GM12864 (cell line): ENCODE measurements at regions not wholly inside any gene's neighbourhood (a gene's known extent, or its start where the extent isn't known, plus 50 kb on each side); places are given as distances from the start of the nearest gene placed in this dataset.

Experiments
- DNase-seq: peaks from one replicate; pipeline ENCODE4 v3.0.0-alpha.2; 2011; ENCODE audit warnings: low read depth
- H3K4me3 ChIP-seq: 2 replicates; pipeline ENCODE4 v1.5.1; 2011; ENCODE audit warnings: mild to moderate bottlenecking, low read depth, low read length, control low read depth
- TF ChIP-seq, protein P1 (sequence below): IDR thresholded peaks from 2 replicates; pipeline ENCODE4 v1.5.1; 2011; ENCODE audit warnings: low read depth, mild to moderate bottlenecking, moderate library complexity, low read length, control low read depth, inconsistent platforms; ENCODE audit errors: missing control alignments

DNA sequence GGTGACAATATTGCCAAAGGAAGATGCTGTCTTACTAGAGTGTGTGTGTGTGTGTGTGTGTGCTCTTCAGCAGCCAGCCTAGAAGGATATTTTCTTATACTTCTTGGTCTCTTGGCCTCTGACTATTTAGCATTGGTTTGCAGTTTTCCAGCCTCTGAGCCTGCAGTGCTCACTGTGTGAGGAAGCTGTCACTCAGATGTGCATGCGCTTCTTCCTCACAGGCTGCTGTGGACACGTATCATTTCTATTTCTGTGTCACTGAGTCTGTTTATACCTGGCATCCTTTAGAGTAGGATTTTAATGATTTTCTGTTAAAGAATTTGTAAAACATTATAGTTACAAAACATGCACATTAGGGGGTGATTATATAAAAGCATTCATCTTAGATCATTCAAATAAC lies 83.3 kb downstream of the ALDH8A1 start:
- H3K4me3 ChIP-seq, result no peak overlapping the region
- DNase-seq, result no peak
- TF ChIP-seq, protein P1, sequence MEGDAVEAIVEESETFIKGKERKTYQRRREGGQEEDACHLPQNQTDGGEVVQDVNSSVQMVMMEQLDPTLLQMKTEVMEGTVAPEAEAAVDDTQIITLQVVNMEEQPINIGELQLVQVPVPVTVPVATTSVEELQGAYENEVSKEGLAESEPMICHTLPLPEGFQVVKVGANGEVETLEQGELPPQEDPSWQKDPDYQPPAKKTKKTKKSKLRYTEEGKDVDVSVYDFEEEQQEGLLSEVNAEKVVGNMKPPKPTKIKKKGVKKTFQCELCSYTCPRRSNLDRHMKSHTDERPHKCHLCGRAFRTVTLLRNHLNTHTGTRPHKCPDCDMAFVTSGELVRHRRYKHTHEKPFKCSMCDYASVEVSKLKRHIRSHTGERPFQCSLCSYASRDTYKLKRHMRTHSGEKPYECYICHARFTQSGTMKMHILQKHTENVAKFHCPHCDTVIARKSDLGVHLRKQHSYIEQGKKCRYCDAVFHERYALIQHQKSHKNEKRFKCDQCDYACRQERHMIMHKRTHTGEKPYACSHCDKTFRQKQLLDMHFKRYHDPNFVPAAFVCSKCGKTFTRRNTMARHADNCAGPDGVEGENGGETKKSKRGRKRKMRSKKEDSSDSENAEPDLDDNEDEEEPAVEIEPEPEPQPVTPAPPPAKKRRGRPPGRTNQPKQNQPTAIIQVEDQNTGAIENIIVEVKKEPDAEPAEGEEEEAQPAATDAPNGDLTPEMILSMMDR, result no peak

DNA sequence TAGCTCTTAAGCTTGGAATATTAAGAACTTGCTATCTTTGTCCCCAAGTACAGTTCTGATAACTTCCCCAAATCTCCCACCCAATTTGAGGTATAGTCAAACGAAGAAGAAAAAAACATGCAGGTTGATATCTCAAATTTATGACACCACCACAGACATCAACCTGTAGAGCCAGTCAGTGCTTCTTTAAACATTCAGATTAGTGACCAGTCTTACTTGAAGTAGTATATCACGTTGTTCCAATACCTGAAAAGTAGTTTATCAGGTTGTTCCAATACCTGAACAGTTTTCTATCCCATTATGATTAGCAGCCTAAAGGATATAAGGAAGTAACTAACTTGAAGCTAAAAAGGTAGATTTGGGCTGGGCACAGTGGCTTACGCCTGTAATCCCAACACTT lies 85.3 kb downstream of the ALDH8A1 start:
- no peak overlapping the region for H3K4me3 ChIP-seq
- TF ChIP-seq, protein P1, result no peak
- DNase-seq, result no peak

DNA sequence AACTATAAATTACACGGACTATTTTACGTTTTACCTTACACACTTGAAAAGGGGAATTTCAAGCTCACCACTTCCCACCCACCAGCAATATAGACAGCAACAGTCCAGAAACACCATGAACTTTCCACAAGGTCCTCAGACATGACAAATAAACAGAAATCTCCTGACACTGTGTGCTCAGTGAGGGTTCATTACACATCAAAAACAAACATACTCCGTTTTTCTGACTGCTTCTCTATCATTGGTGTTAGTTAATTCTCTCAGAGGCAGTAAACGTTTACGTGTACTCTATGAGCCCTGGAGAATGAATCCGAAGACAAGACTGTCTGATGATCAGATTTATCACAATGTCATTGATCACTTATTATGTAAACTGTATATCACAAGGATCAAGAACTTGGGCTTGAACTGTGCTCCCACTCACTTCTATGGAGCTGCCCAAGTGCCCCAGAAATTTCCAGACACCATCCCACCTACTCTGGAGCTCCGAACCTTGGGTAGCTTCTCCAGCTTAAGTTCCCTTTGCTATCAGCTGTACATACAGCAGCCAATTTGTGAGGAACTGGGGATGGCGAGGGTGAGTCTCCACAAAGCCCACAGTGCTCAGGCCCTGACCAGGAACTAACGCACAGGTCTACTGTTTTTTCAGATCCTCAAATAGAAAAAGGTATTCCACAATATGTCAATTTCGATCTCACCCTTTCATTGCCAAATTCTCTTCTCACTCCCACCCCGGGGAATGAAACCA lies 86.0 kb downstream of the ALDH8A1 start:
- no peak for DNase-seq
- no peak overlapping the region for H3K4me3 ChIP-seq
- TF ChIP-seq, protein P1, result no peak

DNA sequence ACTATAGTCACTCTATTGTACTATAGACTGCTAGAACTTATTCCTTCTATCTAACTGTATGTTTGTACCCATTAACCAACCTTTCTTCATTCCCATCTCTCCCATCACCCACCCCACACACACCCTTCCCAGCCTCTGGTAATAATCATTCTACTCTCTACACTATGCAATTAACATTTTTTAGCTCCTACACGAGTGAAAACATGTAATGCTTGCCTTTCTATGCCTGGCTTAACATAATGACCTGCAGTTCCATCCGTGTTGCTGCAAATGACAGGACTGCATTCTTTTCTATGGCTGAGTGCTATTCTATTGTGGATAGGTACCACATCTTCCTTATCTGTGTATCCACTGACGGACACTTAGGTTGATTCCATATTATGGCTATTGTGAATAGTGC lies 95.5 kb downstream of the ALDH8A1 start:
- TF ChIP-seq, protein P1, result no peak
- H3K4me3 ChIP-seq, result no peak overlapping the region
- no peak for DNase-seq

DNA sequence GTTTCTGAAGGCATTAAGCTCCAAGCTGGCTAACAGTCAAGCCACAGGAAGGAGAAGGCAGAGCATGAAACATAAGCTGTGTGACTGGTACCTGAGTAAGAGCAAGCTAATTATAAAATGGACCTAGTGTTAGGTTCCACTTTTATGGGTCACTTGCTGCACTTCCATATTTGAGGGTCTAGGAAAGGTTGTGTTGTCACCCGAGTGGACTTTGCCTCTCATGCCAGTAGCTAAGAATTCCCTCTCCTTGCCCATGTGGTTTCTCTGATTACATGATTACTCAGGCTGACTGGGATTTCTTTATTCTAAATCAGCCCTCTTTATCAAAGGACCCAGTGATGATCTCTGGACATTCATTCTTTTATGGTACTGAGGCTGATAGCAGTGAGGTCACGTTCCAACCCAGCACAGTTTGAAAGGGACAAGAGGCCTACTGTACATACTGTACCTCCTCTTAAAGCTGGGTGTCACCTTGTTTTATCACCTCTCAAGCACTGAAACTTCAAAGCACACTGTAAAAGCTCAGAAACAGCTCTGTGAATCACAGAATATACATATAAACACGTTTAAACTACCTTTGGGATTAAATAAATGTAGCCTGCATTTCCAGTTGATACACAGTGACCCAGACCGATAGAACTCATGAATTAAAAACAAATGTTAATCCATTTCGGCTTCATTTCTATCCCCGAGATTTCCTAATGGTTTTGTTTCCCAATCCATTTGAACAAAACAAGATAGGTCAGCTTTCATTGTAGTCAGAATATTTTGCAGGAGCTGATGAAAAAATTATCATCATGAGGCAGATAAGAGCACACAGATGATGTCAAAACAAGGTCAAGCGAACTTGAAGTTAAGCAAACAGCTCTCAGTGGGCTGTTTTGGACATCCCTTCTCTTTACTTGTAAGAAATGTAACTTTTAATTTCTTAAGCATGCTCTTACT lies 96.5 kb downstream of the ALDH8A1 start:
- H3K4me3 ChIP-seq, result no peak overlapping the region
- DNase-seq, result no peak
- TF ChIP-seq, protein P1, result no peak

DNA sequence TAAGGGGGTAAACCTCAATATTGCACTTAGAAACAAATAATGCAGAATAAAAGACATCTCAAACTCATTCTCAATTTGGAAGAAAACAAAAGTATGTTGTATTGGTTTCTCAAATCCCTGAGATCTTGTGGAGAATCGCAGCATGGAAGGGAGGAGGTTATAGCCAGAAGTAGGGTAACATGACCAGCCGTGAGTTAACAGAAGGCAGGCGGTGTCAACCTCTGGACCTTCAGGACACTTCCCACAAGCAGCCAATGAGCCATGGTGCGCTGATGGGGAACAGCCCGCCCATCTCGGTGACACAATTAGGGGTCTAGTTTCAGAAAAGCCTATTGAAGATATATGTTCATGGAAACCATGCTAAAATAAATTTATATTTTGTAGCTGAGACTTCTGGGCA lies 98.4 kb downstream of the ALDH8A1 start:
- DNase-seq, result no peak
- TF ChIP-seq, protein P1, result no peak
- H3K4me3 ChIP-seq, result no peak overlapping the region
